RWPE2 (cell line): ENCODE measurements at regions not wholly inside any gene's neighbourhood (a gene's known extent, or its start where the extent isn't known, plus 50 kb on each side); places are given as distances from the start of the nearest gene placed in this dataset.

Source experiments
- ATAC-seq: fragments of 200-7000 bp; cut with Tn5 transposase; 3 replicates; pipeline ENCODE4 v1.9.1; 2021; ENCODE audit warnings: low read depth
- DNase-seq: peaks from one replicate; pipeline ENCODE4 v3.0.0-alpha.2; 2020; ENCODE audit warnings: low spot score
- H3K27ac ChIP-seq: fragments of 450-650 bp; 2 replicates; pipeline ENCODE4 v1.5.1; 2017; ENCODE audit warnings: mild to moderate bottlenecking; ENCODE audit not compliant: poor library complexity, severe bottlenecking
- H3K27me3 ChIP-seq: fragments of 250-450 bp; sonication (Bioruptor Pico); 2 replicates; pipeline ENCODE4 v1.5.1; 2021; ENCODE audit warnings: mild to moderate bottlenecking, moderate library complexity; ENCODE audit not compliant: insufficient read depth, poor library complexity, severe bottlenecking
- H3K36me3 ChIP-seq: fragments of 250-450 bp; sonication (Bioruptor Pico); 2 replicates; pipeline ENCODE4 v1.5.1; 2020; ENCODE audit warnings: low read depth, mild to moderate bottlenecking, moderate library complexity
- H3K4me1 ChIP-seq: fragments of 250-450 bp; sonication (Bioruptor Pico); 2 replicates; pipeline ENCODE4 v1.5.1; 2021; ENCODE audit warnings: mild to moderate bottlenecking, moderate library complexity; ENCODE audit not compliant: insufficient read depth, poor library complexity, severe bottlenecking
- H3K4me3 ChIP-seq: fragments of 250-450 bp; sonication (Bioruptor Pico); 2 replicates; pipeline ENCODE4 v1.5.1; 2021; ENCODE audit warnings: mild to moderate bottlenecking, moderate library complexity; ENCODE audit not compliant: severe bottlenecking
- H3K9me3 ChIP-seq: fragments of 250-450 bp; sonication (Bioruptor Pico); 2 replicates; pipeline ENCODE4 v1.5.1; 2021; ENCODE audit warnings: mild to moderate bottlenecking, moderate library complexity; ENCODE audit not compliant: severe bottlenecking
- CTCF ChIP-seq: fragments of 450-650 bp; IDR thresholded peaks from one replicate; pipeline ENCODE4 v1.5.1; 2017; ENCODE audit warnings: mild to moderate bottlenecking, moderate library complexity; ENCODE audit not compliant: poor library complexity, severe bottlenecking

GRCh38 chr2:139259422-139260051 lies 479.3 kb upstream of the NXPH2 start:
- no peak overlapping the region for H3K4me3 ChIP-seq
- no peak overlapping the region for H3K27ac ChIP-seq
- no peak for DNase-seq
- no peaks in the 10 kb centered on the region for H3K4me1 ChIP-seq
- TF ChIP-seq CTCF: no peak
- no peaks in the 10 kb centered on the region for H3K27me3 ChIP-seq
- no peaks in the 10 kb centered on the region for H3K9me3 ChIP-seq
- no peaks in the 10 kb centered on the region for H3K36me3 ChIP-seq
- ATAC-seq: no peak

- Histone ChIP-seq H3K4me3 (no peak overlapping the region), H3K9me3 (no peaks in the 10 kb centered on the region), H3K36me3 (no peaks in the 10 kb centered on the region), H3K27me3 (no peaks in the 10 kb centered on the region), H3K27ac (no peak overlapping the region), H3K4me1 (no peaks in the 10 kb centered on the region)
- DNase-seq (no peak), ATAC-seq (no peak)
- TF ChIP-seq CTCF: no peak
These were observed 461.1 kb upstream of the NXPH2 start for GRCh38 chr2:139241286-139241685.

GRCh38 chr2:139237023-139237422 lies 456.8 kb upstream of the NXPH2 start:
- ATAC-seq (no peak), DNase-seq (no peak)
- TF ChIP-seq CTCF: no peak
- Histone ChIP-seq H3K4me1 (no peaks in the 10 kb centered on the region), H3K36me3 (no peaks in the 10 kb centered on the region), H3K27me3 (peaks cover 10% of the 10 kb centered on the region), H3K9me3 (no peaks in the 10 kb centered on the region), H3K4me3 (no peak overlapping the region), H3K27ac (no peak overlapping the region)

- no peak for TF ChIP-seq CTCF
- Histone ChIP-seq H3K27ac (no peak overlapping the region), H3K4me1 (no peaks in the 10 kb centered on the region), H3K4me3 (no peak overlapping the region), H3K9me3 (no peaks in the 10 kb centered on the region), H3K36me3 (no peaks in the 10 kb centered on the region), H3K27me3 (peaks cover 14% of the 10 kb centered on the region)
- no peak for DNase-seq
- ATAC-seq: no peak
These were observed 450.7 kb upstream of the NXPH2 start for GRCh38 chr2:139230881-139231280.

- no peak for TF ChIP-seq CTCF
- H3K4me3 ChIP-seq: no peak overlapping the region
- no peak overlapping the region for H3K27ac ChIP-seq
- ATAC-seq (no peak), DNase-seq (no peak)
- no peaks in the 10 kb centered on the region for H3K4me1 ChIP-seq
- no peaks in the 10 kb centered on the region for H3K36me3 ChIP-seq
- no peaks in the 10 kb centered on the region for H3K9me3 ChIP-seq
- H3K27me3 ChIP-seq: peaks cover 19% of the 10 kb centered on the region
These were observed 448.1 kb upstream of the NXPH2 start for GRCh38 chr2:139228276-139228675.
